Naive thymus-derived CD4-positive, alpha-beta T cell (primary cell): ENCODE measurements at regions not wholly inside any gene's neighbourhood (a gene's known extent, or its start where the extent isn't known, plus 50 kb on each side); places are given as distances from the start of the nearest gene placed in this dataset.
"Not testable (repeated sequence)": the region's sequence is repeated elsewhere in the genome, so short reads cannot be mapped to it uniquely, and the experiment has no call there.

Experiments
- ATAC-seq: fragments of 150-1000 bp; cut with Tn5 transposase; 2 replicates; pipeline ENCODE4 v1.10.0; 2021; ENCODE audit warnings: mild to moderate bottlenecking, moderate library complexity
- CTCF ChIA-PET: fragments of 350-600 bp; sonication (Branson Sonifier 250); formaldehyde crosslinking; loops from one replicate; lab custom pipeline; 2021; ENCODE audit warnings: antibody characterized with exemption; lab: Charles Lee
- POLR2A ChIA-PET: fragments of 350-600 bp; sonication (Branson Sonifier 250); formaldehyde crosslinking; loops from one replicate; lab custom pipeline; 2021; ENCODE audit warnings: antibody characterized with exemption, inconsistent platforms; lab: Charles Lee
- DNase-seq, 9 donors: peaks; one replicate each; pipeline versions ENCODE4 v3.0.0 to v3.0.0-alpha.2; 2020 to 2022; ENCODE audit warnings: mixed read lengths in 1 of 9
- H3K27ac ChIP-seq: one replicate; pipeline ENCODE4 v1.7.0; 2013; ENCODE audit warnings: mild to moderate bottlenecking, low read depth, low read length, moderate library complexity
- H3K27me3 ChIP-seq, 2 donors: one replicate each; pipeline ENCODE4 v1.7.0; 2013; ENCODE audit warnings: low read length in 2 of 2, mild to moderate bottlenecking in 2 of 2, moderate library complexity in 2 of 2; ENCODE audit not compliant: control insufficient read depth in 2 of 2, insufficient read depth in 2 of 2
- H3K36me3 ChIP-seq, 3 experiments: 1 replicate in 2 of 3; 2 replicates in 1 of 3; pipeline ENCODE4 v1.7.0; 2013; ENCODE audit warnings: low read length in 3 of 3, mild to moderate bottlenecking in 3 of 3, moderate library complexity in 1 of 3; ENCODE audit not compliant: insufficient read depth in 3 of 3, control insufficient read depth in 2 of 3
- H3K4me1 ChIP-seq, 2 donors: one replicate each; pipeline ENCODE4 v1.7.0; 2013; ENCODE audit warnings: low read length in 2 of 2, mild to moderate bottlenecking in 2 of 2, moderate library complexity in 1 of 2; ENCODE audit not compliant: control insufficient read depth in 2 of 2, insufficient read depth in 2 of 2
- H3K4me3 ChIP-seq: 2 replicates; pipeline ENCODE4 v1.7.0; 2013; ENCODE audit warnings: mild to moderate bottlenecking, low read length
- H3K9me3 ChIP-seq, 3 experiments: 1 replicate in 2 of 3; 2 replicates in 1 of 3; pipeline ENCODE4 v1.7.0; 2013; ENCODE audit warnings: low read length in 3 of 3; ENCODE audit not compliant: control insufficient read depth in 2 of 3
- H3K27ac Mint-ChIP-seq, 9 donors: one replicate each; pipeline ENCODE4 v1.8.0; 2020 to 2022; ENCODE audit warnings: mixed read lengths in 9 of 9, mild to moderate bottlenecking in 8 of 9, moderate library complexity in 5 of 9, inconsistent platforms in 2 of 9
- H3K27me3 Mint-ChIP-seq, 5 donors: one replicate each; pipeline ENCODE4 v1.8.0; 2021 to 2022; ENCODE audit warnings: mixed read lengths in 5 of 5, mild to moderate bottlenecking in 1 of 5
- H3K36me3 Mint-ChIP-seq, 5 donors: one replicate each; pipeline ENCODE4 v1.8.0; 2020 to 2022; ENCODE audit warnings: mixed read lengths in 5 of 5, mild to moderate bottlenecking in 3 of 5, inconsistent platforms in 1 of 5
- H3K4me1 Mint-ChIP-seq, 7 donors: one replicate each; pipeline ENCODE4 v1.8.0; 2020 to 2022; ENCODE audit warnings: mixed read lengths in 7 of 7, mild to moderate bottlenecking in 3 of 7, inconsistent platforms in 1 of 7
- H3K4me3 Mint-ChIP-seq, 10 donors: one replicate each; pipeline ENCODE4 v1.8.0; 2020 to 2022; ENCODE audit warnings: mild to moderate bottlenecking in 10 of 10, mixed read lengths in 10 of 10, moderate library complexity in 6 of 10, inconsistent platforms in 2 of 10
- H3K9me3 Mint-ChIP-seq, 11 donors: one replicate each; pipeline ENCODE4 v1.8.0; 2020 to 2022; ENCODE audit warnings: mixed read lengths in 11 of 11, mild to moderate bottlenecking in 4 of 11, inconsistent platforms in 1 of 11, moderate library complexity in 1 of 11
- intact Hi-C, 2 donors: fragments of 100-400 bp; cut with micrococcal nuclease; formaldehyde crosslinking; loops; one replicate each; pipeline ENCODE4 v1.15.1; 2023

DNA sequence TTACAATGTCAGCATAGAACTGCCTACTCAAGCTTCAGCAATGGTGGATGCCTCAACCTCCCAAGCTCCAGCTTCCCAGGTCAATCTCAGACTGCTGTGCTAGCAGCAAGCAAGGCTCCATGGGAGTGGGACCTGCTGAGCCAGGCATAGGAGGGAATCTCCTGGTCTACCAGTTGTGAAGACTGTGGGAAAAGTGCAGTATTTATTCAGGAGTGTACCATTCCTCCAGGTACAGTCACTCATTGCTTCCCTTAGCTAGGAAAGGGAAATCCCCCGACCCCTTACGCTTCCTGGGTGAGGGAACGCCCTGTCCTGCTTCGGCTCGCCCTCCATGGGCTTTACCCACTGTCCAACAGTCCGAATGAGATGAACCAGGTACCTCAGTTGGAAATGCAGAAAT, 130.3 kb downstream of the ADCYAP1 start:
- no peaks in the 10 kb centered on the region for H3K36me3 ChIP-seq
- H3K4me1 ChIP-seq = no peaks in the 10 kb centered on the region
- Mint-ChIP-seq H3K36me3 (no peaks in the 10 kb centered on the region), H3K4me1 (no peaks in the 10 kb centered on the region), H3K27ac (no peak overlapping the region), H3K9me3 (peaks cover 0 to 40% (median 9%) of the 10 kb centered on the region in 11 donors), H3K27me3 (peaks cover 0 to 16% (median 5%) of the 10 kb centered on the region in 5 donors), H3K4me3 (no peak overlapping the region)
- H3K27me3 ChIP-seq = no peaks in the 10 kb centered on the region
- ChIA-PET POLR2A (no interaction called here), CTCF (no interaction called here)
- DNase-seq = no peak
- intact Hi-C loops = no loop called here
- H3K27ac ChIP-seq = no peak overlapping the region
- no peak overlapping the region for H3K4me3 ChIP-seq
- no peak for ATAC-seq
- no peaks in the 10 kb centered on the region for H3K9me3 ChIP-seq

DNA sequence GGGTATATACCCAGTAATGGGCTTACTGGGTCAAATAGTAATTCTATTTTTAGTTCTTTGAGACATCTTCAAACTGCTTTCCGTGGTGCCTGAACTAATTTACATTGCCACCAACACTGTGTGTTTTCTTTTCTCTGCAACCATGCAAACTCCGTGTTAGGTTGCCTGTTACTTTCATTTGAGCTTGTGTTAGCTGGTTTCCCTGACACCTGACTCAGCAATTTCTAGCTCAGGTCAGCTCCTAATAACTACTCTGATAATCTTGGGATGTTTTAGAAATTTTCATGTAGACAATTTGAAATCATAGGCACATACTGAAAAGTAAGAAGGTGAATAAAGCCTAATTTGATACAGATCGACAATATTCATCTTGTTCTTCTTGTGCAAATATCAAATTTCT, 132.3 kb downstream of the ADCYAP1 start:
- ATAC-seq = no peak
- peaks cover 0 to 29% (median 7%) of the 10 kb centered on the region in 11 donors for H3K9me3 Mint-ChIP-seq
- POLR2A ChIA-PET = no interaction called here

DNA sequence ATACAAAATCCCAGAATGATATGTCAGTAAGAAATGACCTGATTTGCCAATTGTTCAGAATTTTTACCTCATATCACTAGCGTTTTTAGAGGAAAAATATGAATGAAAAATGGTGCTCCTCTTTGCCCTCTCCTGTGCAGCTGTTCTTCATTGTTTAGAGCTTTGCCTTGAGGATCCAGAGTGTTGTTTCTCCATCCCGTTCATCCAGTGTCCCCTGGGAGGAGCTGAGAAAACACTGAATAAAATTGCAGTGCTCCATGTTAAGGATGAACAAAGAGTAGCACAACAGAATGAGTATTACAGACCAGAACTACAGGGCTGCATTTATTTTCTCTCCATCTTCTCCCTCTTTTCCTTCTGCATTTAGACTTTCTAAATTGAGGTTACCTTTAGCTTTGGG, 133.1 kb downstream of the ADCYAP1 start:
- ATAC-seq = no peak
- Histone ChIP-seq H3K27ac (no peak overlapping the region), H3K36me3 (no peaks in the 10 kb centered on the region), H3K9me3 (no peaks in the 10 kb centered on the region), H3K27me3 (no peaks in the 10 kb centered on the region), H3K4me1 (no peaks in the 10 kb centered on the region), H3K4me3 (no peak overlapping the region)
- Mint-ChIP-seq H3K27ac (no peak overlapping the region), H3K36me3 (no peaks in the 10 kb centered on the region), H3K27me3 (peaks cover 0 to 16% (median 5%) of the 10 kb centered on the region in 5 donors), H3K4me3 (no peak overlapping the region), H3K4me1 (no peaks in the 10 kb centered on the region), H3K9me3 (peaks cover 0 to 21% (median 6%) of the 10 kb centered on the region in 11 donors)
- DNase-seq = no peak
- POLR2A ChIA-PET = no interaction called here
- intact Hi-C loops = no loop called here
- CTCF ChIA-PET = interaction anchor here (0.6 kb wide), 1 partner anchor 79 kb away, joined by 3 read pairs; no protein-coding TSS in a partner anchor

More for the DNA sequence above, 132.3 kb downstream of the ADCYAP1 start:
- Histone ChIP-seq H3K4me1 (no peaks in the 10 kb centered on the region), H3K9me3 (no peaks in the 10 kb centered on the region), H3K36me3 (no peaks in the 10 kb centered on the region), H3K27me3 (no peaks in the 10 kb centered on the region), H3K27ac (no peak overlapping the region), H3K4me3 (no peak overlapping the region)
- H3K27ac Mint-ChIP-seq = no peak overlapping the region
- H3K27me3 Mint-ChIP-seq = peaks cover 0 to 16% (median 5%) of the 10 kb centered on the region in 5 donors
- no peaks in the 10 kb centered on the region for H3K4me1 Mint-ChIP-seq
- H3K4me3 Mint-ChIP-seq = no peak overlapping the region
- no peak for DNase-seq
- CTCF ChIA-PET = interaction anchor here (0.6 kb wide), 1 partner anchor 80 kb away, joined by 3 read pairs; no protein-coding TSS in a partner anchor
- intact Hi-C loops = no loop called here
- no peaks in the 10 kb centered on the region for H3K36me3 Mint-ChIP-seq

DNA sequence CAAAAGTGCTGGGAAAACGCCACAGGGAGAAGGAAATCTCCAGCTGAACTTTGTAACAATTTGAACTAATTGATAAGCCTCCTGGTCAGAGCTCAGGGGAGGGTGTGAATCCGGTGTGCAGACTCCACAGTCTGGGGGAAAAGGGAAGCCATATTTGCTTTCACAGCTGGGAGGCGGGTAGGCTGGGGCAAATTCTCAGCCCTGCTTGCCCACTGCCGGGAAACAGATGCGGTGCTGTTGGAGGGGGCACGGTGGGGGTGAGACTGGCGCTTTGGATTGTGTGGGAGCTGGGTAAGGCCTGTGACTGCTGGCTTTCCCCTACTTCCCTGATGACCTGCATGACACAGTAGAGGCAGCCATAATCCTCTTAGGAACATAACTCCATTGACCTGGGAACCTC, 134.8 kb downstream of the ADCYAP1 start:
- CTCF ChIA-PET = no interaction called here
- H3K36me3 ChIP-seq = no peaks in the 10 kb centered on the region
- H3K27me3 Mint-ChIP-seq = peaks cover 0 to 16% (median 5%) of the 10 kb centered on the region in 5 donors
- intact Hi-C loops = no loop called here
- H3K27ac Mint-ChIP-seq = peak overlapping the region in 1 of 9 donors; percentile 67
- no peak overlapping the region for H3K4me3 Mint-ChIP-seq
- POLR2A ChIA-PET = no interaction called here
- H3K4me3 ChIP-seq = no peak overlapping the region
- no peaks in the 10 kb centered on the region for H3K4me1 ChIP-seq
- H3K27me3 ChIP-seq = no peaks in the 10 kb centered on the region
- no peak overlapping the region for H3K27ac ChIP-seq
- H3K4me1 Mint-ChIP-seq = no peaks in the 10 kb centered on the region
- DNase-seq (no peak), ATAC-seq (no peak)
- H3K9me3 Mint-ChIP-seq = peaks cover 0 to 22% (median 5%) of the 10 kb centered on the region in 11 donors
- no peaks in the 10 kb centered on the region for H3K9me3 ChIP-seq
- H3K36me3 Mint-ChIP-seq = no peaks in the 10 kb centered on the region

DNA sequence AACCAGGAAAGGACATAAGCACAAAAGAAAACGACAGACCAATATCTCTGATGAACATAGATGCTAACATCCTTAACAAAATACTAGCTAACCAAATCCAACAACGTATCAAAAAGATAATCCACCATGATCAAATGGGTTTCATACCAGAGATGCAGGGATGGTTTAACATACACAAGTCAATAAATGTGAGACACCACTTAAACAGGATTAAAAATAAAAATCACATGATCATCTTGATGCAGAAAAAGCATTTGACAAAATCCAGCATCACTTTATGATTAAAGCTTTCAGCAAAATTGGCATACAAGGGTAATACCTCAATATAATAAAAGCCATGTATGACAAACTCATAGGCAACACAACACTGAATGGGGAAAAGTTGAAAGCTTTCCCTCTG, 138.4 kb downstream of the ADCYAP1 start:
- intact Hi-C loops, H3K27me3 Mint-ChIP-seq, H3K36me3 Mint-ChIP-seq, CTCF ChIA-PET, H3K27me3 ChIP-seq, H3K4me3 ChIP-seq, H3K4me3 Mint-ChIP-seq, H3K27ac Mint-ChIP-seq, H3K36me3 ChIP-seq, H3K4me1 ChIP-seq, DNase-seq, POLR2A ChIA-PET, ATAC-seq, H3K27ac ChIP-seq, H3K4me1 Mint-ChIP-seq, H3K9me3 ChIP-seq: not testable (repeated sequence)
- H3K9me3 Mint-ChIP-seq = peaks cover 0 to 22% (median 5%) of the 10 kb centered on the region in 11 donors

DNA sequence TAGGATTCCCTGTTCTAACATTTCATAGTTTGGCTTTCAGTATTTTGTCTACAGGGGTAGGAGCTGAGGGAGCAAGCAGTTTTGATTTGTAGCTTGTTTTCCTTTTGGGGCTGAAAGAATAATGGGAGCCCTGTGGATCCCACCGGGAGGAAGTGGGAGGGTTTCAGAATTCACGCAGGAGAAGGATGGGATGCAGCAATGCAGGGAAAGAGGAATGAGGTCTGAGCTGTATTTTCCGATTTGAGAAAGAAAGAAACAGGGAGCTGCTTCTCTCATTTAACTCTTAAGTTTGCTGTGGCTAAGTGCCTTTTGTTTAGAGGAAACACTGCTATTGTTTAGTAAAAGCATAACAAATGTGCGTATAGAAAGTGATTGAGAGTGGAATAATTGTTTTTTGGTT, 141.0 kb downstream of the ADCYAP1 start:
- Histone ChIP-seq H3K4me1 (no peaks in the 10 kb centered on the region), H3K27me3 (no peaks in the 10 kb centered on the region), H3K4me3 (no peak overlapping the region), H3K36me3 (no peaks in the 10 kb centered on the region), H3K27ac (no peak overlapping the region), H3K9me3 (no peaks in the 10 kb centered on the region)
- DNase-seq (no peak), ATAC-seq (no peak)
- intact Hi-C loops = no loop called here
- Mint-ChIP-seq H3K4me1 (peaks cover 0 to 2% (median 0%) of the 10 kb centered on the region in 7 donors), H3K27me3 (peaks cover 0 to 3% (median 0%) of the 10 kb centered on the region in 5 donors), H3K9me3 (peaks cover 0 to 20% (median 4%) of the 10 kb centered on the region in 11 donors), H3K4me3 (no peak overlapping the region), H3K27ac (no peak overlapping the region), H3K36me3 (no peaks in the 10 kb centered on the region)
- POLR2A ChIA-PET = no interaction called here
- CTCF ChIA-PET = no interaction called here

DNA sequence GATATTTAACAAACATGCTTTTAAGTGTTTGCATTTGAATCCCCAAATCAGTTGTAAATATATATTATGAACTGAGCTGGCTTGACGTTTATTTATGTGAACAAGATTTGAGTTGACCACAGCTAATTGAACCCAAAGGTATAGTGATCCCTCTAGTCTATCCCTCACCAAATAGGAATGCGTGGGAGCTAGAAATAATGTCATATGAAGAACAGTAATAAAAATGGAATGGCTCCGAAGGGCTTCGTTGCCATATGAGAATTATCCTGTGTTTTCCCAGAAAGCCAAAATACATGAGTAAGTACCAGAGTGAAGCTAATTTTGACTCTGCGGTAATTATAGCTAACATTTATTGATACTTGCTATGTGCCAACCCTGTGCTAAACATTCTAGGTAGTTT, 142.7 kb downstream of the ADCYAP1 start:
- H3K9me3 Mint-ChIP-seq = peaks cover 0 to 10% (median 2%) of the 10 kb centered on the region in 11 donors
- no peak overlapping the region for H3K27ac ChIP-seq
- intact Hi-C loops = no loop called here
- H3K4me3 ChIP-seq = no peak overlapping the region
- H3K27me3 ChIP-seq = no peaks in the 10 kb centered on the region
- no peaks in the 10 kb centered on the region for H3K9me3 ChIP-seq
- ATAC-seq = no peak
- H3K27me3 Mint-ChIP-seq = peaks cover 0 to 3% (median 0%) of the 10 kb centered on the region in 5 donors
- H3K36me3 ChIP-seq = no peaks in the 10 kb centered on the region
- H3K4me1 ChIP-seq = no peaks in the 10 kb centered on the region
- peaks cover 0 to 2% (median 0%) of the 10 kb centered on the region in 7 donors for H3K4me1 Mint-ChIP-seq
- ChIA-PET POLR2A (no interaction called here), CTCF (no interaction called here)
- DNase-seq = no peak
- H3K36me3 Mint-ChIP-seq = no peaks in the 10 kb centered on the region
- H3K27ac Mint-ChIP-seq = no peak overlapping the region
- H3K4me3 Mint-ChIP-seq = no peak overlapping the region
